Fibroblast of peridontal ligament (primary cell): ENCODE measurements at regions not wholly inside any gene's neighbourhood (a gene's known extent, or its start where the extent isn't known, plus 50 kb on each side); places are given as distances from the start of the nearest gene placed in this dataset.

ENCODE experiments used
- DNase-seq: peaks from one replicate; pipeline ENCODE4 v3.0.0-alpha.2; 2010; ENCODE audit errors: extremely low read depth

- no peak for DNase-seq
Observed at GRCh38 chr10:105793071-105793470, 1152.0 kb downstream of the SORCS3 start.

- DNase-seq = no peak
Observed at GRCh38 chr10:105785721-105786120, 1144.6 kb downstream of the SORCS3 start.

GRCh38 chr10:105783936-105784483 lies 1142.9 kb downstream of the SORCS3 start:
- DNase-seq = no peak

GRCh38 chr10:105774881-105775280 lies 1133.8 kb downstream of the SORCS3 start:
- no peak for DNase-seq

- no peak for DNase-seq
Observed at GRCh38 chr10:105774351-105774750, 1133.3 kb downstream of the SORCS3 start.

GRCh38 chr10:105770524-105771212 lies 1129.6 kb downstream of the SORCS3 start:
- no peak for DNase-seq

GRCh38 chr10:105769248-105770184 lies 1128.4 kb downstream of the SORCS3 start:
- DNase-seq = no peak

GRCh38 chr10:105763611-105764010 lies 1122.5 kb downstream of the SORCS3 start:
- DNase-seq = no peak

GRCh38 chr10:105761576-105762260 lies 1120.6 kb downstream of the SORCS3 start:
- DNase-seq = no peak

- DNase-seq = no peak
Observed at GRCh38 chr10:105759669-105760068, 1118.6 kb downstream of the SORCS3 start.

GRCh38 chr10:105758209-105758998 lies 1117.3 kb downstream of the SORCS3 start:
- no peak for DNase-seq

GRCh38 chr10:105757302-105757701 lies 1116.2 kb downstream of the SORCS3 start:
- DNase-seq = no peak

GRCh38 chr10:105756386-105756785 lies 1115.3 kb downstream of the SORCS3 start:
- no peak for DNase-seq

GRCh38 chr10:105751688-105752087 lies 1110.6 kb downstream of the SORCS3 start:
- DNase-seq = no peak

GRCh38 chr10:105745596-105746148 lies 1104.6 kb downstream of the SORCS3 start:
- DNase-seq = no peak

- DNase-seq = no peak
Observed at GRCh38 chr10:105743343-105744056, 1102.4 kb downstream of the SORCS3 start.

GRCh38 chr10:105742923-105743322 lies 1101.8 kb downstream of the SORCS3 start:
- DNase-seq = no peak

GRCh38 chr10:105742184-105742583 lies 1101.1 kb downstream of the SORCS3 start:
- no peak for DNase-seq

GRCh38 chr10:105734479-105734878 lies 1093.4 kb downstream of the SORCS3 start:
- no peak for DNase-seq

GRCh38 chr10:105733924-105734323 lies 1092.8 kb downstream of the SORCS3 start:
- DNase-seq = no peak
